K562 (cell line): ENCODE measurements at regions not wholly inside any gene's neighbourhood (a gene's known extent, or its start where the extent isn't known, plus 50 kb on each side); places are given as distances from the start of the nearest gene placed in this dataset.

Experiments
- ATAC-seq: fragments of 200-7000 bp; cut with Tn5 transposase; 3 replicates; pipeline ENCODE4 v1.9.1; 2020; ENCODE audit warnings: moderate library complexity
- BruUV-seq: library from RNA; stranded (reverse); fragments of 400-500 nt; replicated peaks from 2 replicates; lab custom pipeline; 2021; lab: Mats Ljungman, UMichigan
- CTCF ChIA-PET: fragments of 300-600 bp; formaldehyde crosslinking; extraction: SDS; loops from one replicate; lab custom pipeline; 2021; ENCODE audit warnings: low intra/inter-chr PET ratio; lab: Yijun Ruan, JAX
- POLR2A ChIA-PET: fragments of 300-600, 350-650 bp; sonication (Branson Sonifier 250); formaldehyde crosslinking; extraction: SDS; loops from one replicate; lab custom pipeline; 2021; ENCODE audit warnings: antibody characterized with exemption, inconsistent platforms; lab: Yijun Ruan, JAX
- DNase-seq, 4 experiments: peaks; one replicate each; pipeline versions ENCODE4 v3.0.0 to v3.0.0-alpha.2; 2011 to 2018; ENCODE audit warnings: low spot score in 3 of 4, mixed read lengths in 3 of 4; ENCODE audit errors: extremely low read depth in 1 of 4
- FAIRE-seq: peaks from 2 replicates; lab custom pipeline; 2011; peaks lifted over from hg19 to GRCh38; lab: Jason Lieb, UNC
- H2AFZ ChIP-seq: 2 replicates; pipeline ENCODE4 v1.6.0; 2011; ENCODE audit warnings: low read depth, low read length, control low read depth, inconsistent platforms
- H3K27ac ChIP-seq: fragments of 200-600 bp; 3 replicates; pipeline ENCODE4 v1.8.0; 2011; ENCODE audit warnings: low read depth, mild to moderate bottlenecking, control low read depth, inconsistent platforms, low read length, moderate library complexity, mixed read lengths; ENCODE audit errors: extremely low read depth
- H3K27me3 ChIP-seq, 2 experiments: fragments of 300-600 bp in 1 of 2; 2 replicates in 1 of 2; 3 replicates in 1 of 2; pipeline versions ENCODE4 v1.6.0 to v1.8.0; 2011; ENCODE audit warnings: inconsistent platforms in 2 of 2, low read length in 2 of 2, mild to moderate bottlenecking in 1 of 2, mixed read lengths in 1 of 2, moderate library complexity in 1 of 2; ENCODE audit not compliant: control insufficient read depth in 2 of 2, insufficient read depth in 2 of 2
- H3K36me3 ChIP-seq: fragments of 300-600 bp; 3 replicates; pipeline ENCODE4 v1.8.0; 2011; ENCODE audit warnings: mild to moderate bottlenecking, low read length, inconsistent platforms; ENCODE audit not compliant: control insufficient read depth, insufficient read depth
- H3K4me1 ChIP-seq, 2 experiments: fragments of 200-600 bp in 1 of 2; replicated peaks in 1 of 2; 2 replicates in 1 of 2; 3 replicates in 1 of 2; pipeline versions ENCODE4 v1.5.1 to v1.8.0; 2011; ENCODE audit warnings: inconsistent platforms in 2 of 2, low read length in 2 of 2, mild to moderate bottlenecking in 1 of 2, mixed read lengths in 1 of 2, moderate library complexity in 1 of 2; ENCODE audit not compliant: control insufficient read depth in 2 of 2, insufficient read depth in 2 of 2
- H3K4me2 ChIP-seq: 2 replicates; pipeline ENCODE4 v1.6.1; 2011; ENCODE audit warnings: low read length, control low read depth, inconsistent platforms, mixed read lengths; ENCODE audit not compliant: insufficient read depth
- H3K4me3 ChIP-seq: fragments of 200-600 bp; sonication (generic), shearing (Covaris generic); 2 replicates; pipeline ENCODE4 v1.5.1; 2016; ENCODE audit warnings: control low read depth, inconsistent platforms
- H3K79me2 ChIP-seq: fragments of 200-600 bp; 3 replicates; pipeline ENCODE4 v1.8.0; 2011; ENCODE audit warnings: low read length, inconsistent platforms; ENCODE audit not compliant: control insufficient read depth, insufficient read depth
- H3K9ac ChIP-seq, 2 experiments: 2 replicates each; pipeline versions ENCODE4 v1.6.0 to v1.6.1; 2011; ENCODE audit warnings: low read depth in 2 of 2, low read length in 2 of 2, control low read depth in 1 of 2, inconsistent platforms in 1 of 2, mild to moderate bottlenecking in 1 of 2, mixed read lengths in 1 of 2; ENCODE audit not compliant: insufficient read depth in 1 of 2
- H3K9me1 ChIP-seq: one replicate; pipeline ENCODE4 v1.6.0; 2011; ENCODE audit warnings: inconsistent platforms, mild to moderate bottlenecking, low read length, moderate library complexity; ENCODE audit not compliant: control insufficient read depth, insufficient read depth
- H3K9me3 ChIP-seq: replicated peaks from 2 replicates; pipeline ENCODE4 v1.5.1; 2011; ENCODE audit warnings: low read depth, low read length, inconsistent platforms; ENCODE audit not compliant: control insufficient read depth, insufficient read depth
- H4K20me1 ChIP-seq: replicated peaks from 2 replicates; pipeline ENCODE4 v1.6.1; 2011; ENCODE audit warnings: low read length, inconsistent platforms, mixed read lengths; ENCODE audit not compliant: control insufficient read depth, insufficient read depth
- ARID4B ChIP-seq: sonication (generic); formaldehyde crosslinking; IDR thresholded peaks from 2 replicates; pipeline ENCODE4 v1.8.0; 2022; ENCODE audit warnings: mild to moderate bottlenecking, missing genetic modification reagents
- BRF1 ChIP-seq: IDR thresholded peaks from 3 replicates; pipeline ENCODE4 v1.6.1; 2011; ENCODE audit warnings: borderline replicate concordance, mild to moderate bottlenecking; ENCODE audit not compliant: insufficient read length; ENCODE audit errors: extremely low read depth
- CAMTA2 ChIP-seq: fragments of 250-450 bp; sonication (Bioruptor Pico); conservative IDR thresholded peaks from 2 replicates; pipeline ENCODE4 v1.5.1; 2022
- HEY1 ChIP-seq: fragments of 250-450 bp; sonication (Bioruptor Pico); IDR thresholded peaks from 2 replicates; pipeline ENCODE4 v1.5.0; 2020; ENCODE audit warnings: mild to moderate bottlenecking, moderate library complexity, borderline replicate concordance
- NR1H2 ChIP-seq: sonication (generic); formaldehyde crosslinking; IDR thresholded peaks from 2 replicates; pipeline ENCODE4 v1.4.0; 2020; ENCODE audit warnings: mild to moderate bottlenecking, missing genetic modification reagents
- TEAD1 ChIP-seq, 2 experiments: fragments of 450-650 bp in 1 of 2; sonication (generic) in 1 of 2; formaldehyde crosslinking; IDR thresholded peaks; 2 replicates each; pipeline versions ENCODE4 v1.4.0 to v1.8.0; 2020 to 2022; ENCODE audit warnings: mild to moderate bottlenecking in 2 of 2, missing genetic modification reagents in 1 of 2
- ZBTB1 ChIP-seq: sonication (generic); formaldehyde crosslinking; IDR thresholded peaks from 2 replicates; pipeline ENCODE4 v1.8.1; 2023; ENCODE audit warnings: missing genetic modification reagents, low read depth, mild to moderate bottlenecking, borderline replicate concordance
- WGBS: fragments of 100-300 bp; shearing (Covaris generic); methylation state at CpG from one replicate; pipeline ENCODE4 v1.1.6; 2016; ENCODE audit warnings: low coverage, mixed read lengths; ENCODE audit not compliant: insufficient coverage; ENCODE audit errors: missing lambda C conversion rate; 5-methylcytosine and 5-hydroxymethylcytosine counted together
- in situ Hi-C: fragments of 300-500 bp; cut with MboI; formaldehyde crosslinking; loops from 4 replicates; pipeline ENCODE4 v1.15.0; 2018; ENCODE audit warnings: inconsistent platforms, mixed read lengths
- intact Hi-C: fragments of 100-400 bp; cut with micrococcal nuclease; formaldehyde crosslinking; loops from 2 replicates; pipeline ENCODE4 v1.14.2; 2022
- TF ChIP-seq, protein P1 (sequence below): fragments of 450-650 bp; formaldehyde crosslinking; conservative IDR thresholded peaks from 2 replicates; pipeline ENCODE4 v1.4.0; 2022; ENCODE audit warnings: mild to moderate bottlenecking, missing genetic modification characterization

- H3K9ac ChIP-seq = no peak overlapping the region
- CTCF ChIA-PET = no interaction called here
- H3K27me3 ChIP-seq = no peaks in the 10 kb centered on the region
- POLR2A ChIA-PET = no interaction called here
- H3K4me2 ChIP-seq = no peak overlapping the region
- H3K4me1 ChIP-seq = no peaks in the 10 kb centered on the region
- no peak for DNase-seq
- H3K27ac ChIP-seq = no peak overlapping the region
- in situ Hi-C loops = no loop called here
- no peak overlapping the region for H3K4me3 ChIP-seq
- H2AFZ ChIP-seq = no peak overlapping the region
- no peaks in the 10 kb centered on the region for H4K20me1 ChIP-seq
- no TSS peak for BruUV-seq
- H3K9me3 ChIP-seq = no peaks in the 10 kb centered on the region
- WGBS = 0% methylated on average over 2 of the region's 2 CpGs
- H3K79me2 ChIP-seq = no peaks in the 10 kb centered on the region
- intact Hi-C loops = no loop called here
- no peak for ATAC-seq
- FAIRE-seq = no peak
- H3K36me3 ChIP-seq = no peaks in the 10 kb centered on the region
- H3K9me1 ChIP-seq = no peaks in the 10 kb centered on the region
- TF ChIP-seq ARID4B (CRISPR knock-in tag) = no peak
- no peak for TF ChIP-seq CAMTA2 (CRISPR knock-in tag)
- TF ChIP-seq ZBTB1 (CRISPR knock-in tag) = no peak
- TF ChIP-seq NR1H2 = no peak
- no peak for TF ChIP-seq HEY1 (CRISPR knock-in tag)
- TF ChIP-seq BRF1 = no peak
- TF ChIP-seq, protein P1, sequence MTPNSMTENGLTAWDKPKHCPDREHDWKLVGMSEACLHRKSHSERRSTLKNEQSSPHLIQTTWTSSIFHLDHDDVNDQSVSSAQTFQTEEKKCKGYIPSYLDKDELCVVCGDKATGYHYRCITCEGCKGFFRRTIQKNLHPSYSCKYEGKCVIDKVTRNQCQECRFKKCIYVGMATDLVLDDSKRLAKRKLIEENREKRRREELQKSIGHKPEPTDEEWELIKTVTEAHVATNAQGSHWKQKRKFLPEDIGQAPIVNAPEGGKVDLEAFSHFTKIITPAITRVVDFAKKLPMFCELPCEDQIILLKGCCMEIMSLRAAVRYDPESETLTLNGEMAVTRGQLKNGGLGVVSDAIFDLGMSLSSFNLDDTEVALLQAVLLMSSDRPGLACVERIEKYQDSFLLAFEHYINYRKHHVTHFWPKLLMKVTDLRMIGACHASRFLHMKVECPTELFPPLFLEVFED (CRISPR knock-in tag) = no peak
- TF ChIP-seq TEAD1 (CRISPR knock-in tag; IDR thresholded peaks at IDR 0.05) = no peak
- TF ChIP-seq, all 486 proteins: peak for 0
Observed at GRCh38 chr4:41432219-41432618, 105.7 kb upstream of the LIMCH1 start.
